ENCODE measurements at regions not wholly inside any gene's neighbourhood (a gene's known extent, or its start where the extent isn't known, plus 50 kb on each side); places are given as distances from the start of the nearest gene placed in this dataset.

DNA sequence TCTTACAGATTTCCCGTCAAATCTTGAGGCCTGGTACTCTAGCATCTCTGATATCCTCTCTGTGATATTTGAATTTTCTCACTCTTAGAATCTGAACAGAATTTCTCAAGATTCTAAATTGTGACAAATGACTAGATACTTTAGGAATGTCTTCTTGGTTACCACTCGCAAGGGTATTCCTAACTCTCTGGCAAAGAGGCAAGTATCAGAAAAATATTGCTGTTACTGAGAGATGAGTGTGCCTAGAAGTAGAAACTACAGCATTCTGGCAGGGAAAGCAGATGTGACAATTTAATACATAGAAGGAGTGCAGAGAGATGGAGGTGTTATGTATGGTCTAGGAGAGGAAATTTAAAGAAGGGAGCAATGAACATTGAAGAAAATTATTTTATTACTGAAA lies 467.8 kb downstream of the LRIG3 start:
- Histone ChIP-seq H3K27me3 (ENCODE audit: insufficient read depth, poor library complexity, severe bottlenecking) (no peaks in the 10 kb centered on the region), H3K4me3 (replicated peaks; ENCODE audit: insufficient read depth, low read length) (no peak overlapping the region), H3K27ac (replicated peaks) (no peak overlapping the region)
- TF ChIP-seq SPI1 (IDR thresholded peaks at IDR 0.05; ENCODE audit: borderline replicate concordance, low read depth), result no peak
- TF ChIP-seq, protein P1, sequence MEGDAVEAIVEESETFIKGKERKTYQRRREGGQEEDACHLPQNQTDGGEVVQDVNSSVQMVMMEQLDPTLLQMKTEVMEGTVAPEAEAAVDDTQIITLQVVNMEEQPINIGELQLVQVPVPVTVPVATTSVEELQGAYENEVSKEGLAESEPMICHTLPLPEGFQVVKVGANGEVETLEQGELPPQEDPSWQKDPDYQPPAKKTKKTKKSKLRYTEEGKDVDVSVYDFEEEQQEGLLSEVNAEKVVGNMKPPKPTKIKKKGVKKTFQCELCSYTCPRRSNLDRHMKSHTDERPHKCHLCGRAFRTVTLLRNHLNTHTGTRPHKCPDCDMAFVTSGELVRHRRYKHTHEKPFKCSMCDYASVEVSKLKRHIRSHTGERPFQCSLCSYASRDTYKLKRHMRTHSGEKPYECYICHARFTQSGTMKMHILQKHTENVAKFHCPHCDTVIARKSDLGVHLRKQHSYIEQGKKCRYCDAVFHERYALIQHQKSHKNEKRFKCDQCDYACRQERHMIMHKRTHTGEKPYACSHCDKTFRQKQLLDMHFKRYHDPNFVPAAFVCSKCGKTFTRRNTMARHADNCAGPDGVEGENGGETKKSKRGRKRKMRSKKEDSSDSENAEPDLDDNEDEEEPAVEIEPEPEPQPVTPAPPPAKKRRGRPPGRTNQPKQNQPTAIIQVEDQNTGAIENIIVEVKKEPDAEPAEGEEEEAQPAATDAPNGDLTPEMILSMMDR (IDR thresholded peaks at IDR 0.05; ENCODE audit: insufficient read depth, low read length), result no peak
- TF ChIP-seq, protein P2, sequence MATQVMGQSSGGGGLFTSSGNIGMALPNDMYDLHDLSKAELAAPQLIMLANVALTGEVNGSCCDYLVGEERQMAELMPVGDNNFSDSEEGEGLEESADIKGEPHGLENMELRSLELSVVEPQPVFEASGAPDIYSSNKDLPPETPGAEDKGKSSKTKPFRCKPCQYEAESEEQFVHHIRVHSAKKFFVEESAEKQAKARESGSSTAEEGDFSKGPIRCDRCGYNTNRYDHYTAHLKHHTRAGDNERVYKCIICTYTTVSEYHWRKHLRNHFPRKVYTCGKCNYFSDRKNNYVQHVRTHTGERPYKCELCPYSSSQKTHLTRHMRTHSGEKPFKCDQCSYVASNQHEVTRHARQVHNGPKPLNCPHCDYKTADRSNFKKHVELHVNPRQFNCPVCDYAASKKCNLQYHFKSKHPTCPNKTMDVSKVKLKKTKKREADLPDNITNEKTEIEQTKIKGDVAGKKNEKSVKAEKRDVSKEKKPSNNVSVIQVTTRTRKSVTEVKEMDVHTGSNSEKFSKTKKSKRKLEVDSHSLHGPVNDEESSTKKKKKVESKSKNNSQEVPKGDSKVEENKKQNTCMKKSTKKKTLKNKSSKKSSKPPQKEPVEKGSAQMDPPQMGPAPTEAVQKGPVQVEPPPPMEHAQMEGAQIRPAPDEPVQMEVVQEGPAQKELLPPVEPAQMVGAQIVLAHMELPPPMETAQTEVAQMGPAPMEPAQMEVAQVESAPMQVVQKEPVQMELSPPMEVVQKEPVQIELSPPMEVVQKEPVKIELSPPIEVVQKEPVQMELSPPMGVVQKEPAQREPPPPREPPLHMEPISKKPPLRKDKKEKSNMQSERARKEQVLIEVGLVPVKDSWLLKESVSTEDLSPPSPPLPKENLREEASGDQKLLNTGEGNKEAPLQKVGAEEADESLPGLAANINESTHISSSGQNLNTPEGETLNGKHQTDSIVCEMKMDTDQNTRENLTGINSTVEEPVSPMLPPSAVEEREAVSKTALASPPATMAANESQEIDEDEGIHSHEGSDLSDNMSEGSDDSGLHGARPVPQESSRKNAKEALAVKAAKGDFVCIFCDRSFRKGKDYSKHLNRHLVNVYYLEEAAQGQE (IDR thresholded peaks at IDR 0.05; ENCODE audit: insufficient replicate concordance, low read depth), result no peak
- no peak for TF ChIP-seq GABPA (IDR thresholded peaks at IDR 0.05; ENCODE audit: low read depth)
- TF ChIP-seq POLR2AphosphoS5 (IDR thresholded peaks at IDR 0.05; ENCODE audit: low read depth), result no peak
- DNase-seq (ENCODE audit: low read depth in 1 of 2, low spot score in 1 of 2), result no peak

DNA sequence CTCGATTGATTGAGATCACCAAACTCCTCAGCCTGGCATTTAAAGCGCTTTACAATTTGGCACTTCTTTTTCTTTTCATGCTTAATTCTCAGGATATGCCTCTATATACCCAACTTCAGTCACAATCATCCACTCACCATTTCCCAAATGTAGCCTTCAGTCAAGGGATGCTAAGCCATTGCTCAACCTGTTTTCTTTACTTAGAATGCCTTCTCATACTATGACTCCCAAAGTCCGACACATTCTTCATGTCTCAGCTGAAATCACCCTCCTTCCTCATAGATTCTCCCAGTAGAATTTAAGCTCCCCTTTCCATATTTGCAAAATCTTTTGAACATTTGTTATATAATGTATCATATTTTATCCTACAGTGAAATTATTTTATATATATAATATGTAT lies 467.0 kb downstream of the LRIG3 start:
- no peak overlapping the region for H3K4me3 ChIP-seq (replicated peaks; ENCODE audit: insufficient read depth, low read length)
- no peak overlapping the region for H3K27ac ChIP-seq (replicated peaks)
- H3K27me3 ChIP-seq (ENCODE audit: insufficient read depth, poor library complexity, severe bottlenecking), result no peaks in the 10 kb centered on the region
- TF ChIP-seq, protein P1 (IDR thresholded peaks at IDR 0.05; ENCODE audit: insufficient read depth, low read length), result no peak
- TF ChIP-seq, protein P2 (IDR thresholded peaks at IDR 0.05; ENCODE audit: insufficient replicate concordance, low read depth), result no peak
- no peak for TF ChIP-seq GABPA (IDR thresholded peaks at IDR 0.05; ENCODE audit: low read depth)
- no peak for TF ChIP-seq SPI1 (IDR thresholded peaks at IDR 0.05; ENCODE audit: borderline replicate concordance, low read depth)
- no peak for TF ChIP-seq POLR2AphosphoS5 (IDR thresholded peaks at IDR 0.05; ENCODE audit: low read depth)
- no peak for DNase-seq (ENCODE audit: low read depth in 1 of 2, low spot score in 1 of 2)

DNA sequence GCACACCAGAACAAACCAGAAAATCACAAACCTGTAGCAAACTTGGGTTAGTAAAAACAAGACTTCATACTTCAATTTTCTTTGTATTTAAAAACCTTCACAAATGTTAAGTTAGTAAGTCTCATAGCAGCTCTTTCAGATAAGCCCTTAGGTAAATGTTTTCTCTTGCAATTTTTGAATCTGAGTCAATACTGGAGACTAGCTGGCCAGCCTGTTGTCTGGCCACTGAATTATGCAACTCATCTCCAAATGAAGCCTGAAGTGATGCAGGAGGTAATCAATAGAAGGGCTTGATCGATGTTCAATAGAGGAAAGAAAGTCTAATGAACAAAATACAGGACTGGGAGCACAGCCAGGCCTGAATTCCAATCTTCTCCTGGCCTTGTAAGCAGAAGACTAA lies 465.2 kb downstream of the LRIG3 start:
- Histone ChIP-seq H3K27me3 (ENCODE audit: insufficient read depth, poor library complexity, severe bottlenecking) (no peaks in the 10 kb centered on the region), H3K4me3 (replicated peaks; ENCODE audit: insufficient read depth, low read length) (no peak overlapping the region), H3K27ac (replicated peaks) (no peak overlapping the region)
- DNase-seq (ENCODE audit: low read depth in 1 of 2, low spot score in 1 of 2), result no peak
- TF ChIP-seq SPI1 (IDR thresholded peaks at IDR 0.05; ENCODE audit: borderline replicate concordance, low read depth) (no peak), POLR2AphosphoS5 (IDR thresholded peaks at IDR 0.05; ENCODE audit: low read depth) (no peak), GABPA (IDR thresholded peaks at IDR 0.05; ENCODE audit: low read depth) (no peak)
- TF ChIP-seq, protein P1 (IDR thresholded peaks at IDR 0.05; ENCODE audit: insufficient read depth, low read length), result no peak
- TF ChIP-seq, protein P2 (IDR thresholded peaks at IDR 0.05; ENCODE audit: insufficient replicate concordance, low read depth), result no peak

Measured in HL-60 (cell line).